ENCODE measurements at regions not wholly inside any gene's neighbourhood (a gene's known extent, or its start where the extent isn't known, plus 50 kb on each side); places are given as distances from the start of the nearest gene placed in this dataset.

DNA sequence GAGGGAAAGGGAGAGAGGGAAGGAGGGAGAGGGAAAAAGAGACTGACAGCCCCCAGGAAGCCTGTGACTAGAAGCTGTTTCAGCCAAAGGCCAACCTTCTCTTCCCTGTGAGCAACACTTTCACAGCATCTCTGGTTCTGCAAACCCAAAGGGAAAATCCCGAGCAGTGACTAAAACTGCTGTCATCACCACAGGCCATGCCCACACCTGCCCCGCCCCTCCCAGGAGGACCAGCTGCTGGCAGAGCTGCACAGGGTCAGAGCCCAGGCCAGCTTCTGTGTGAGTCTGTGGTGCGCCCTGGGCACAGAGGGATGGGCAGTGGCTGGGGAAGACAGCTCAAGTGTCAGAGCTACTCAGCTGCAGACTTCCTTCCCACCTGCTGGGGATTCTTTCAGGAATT is 64.9 kb upstream of the OTOS start:
- ChIA-PET CTCF (interaction anchor here (1.5 kb wide), 1 partner anchor 61 kb away, joined by 4 read pairs; no protein-coding TSS in a partner anchor), POLR2A (no interaction called here)
- Mint-ChIP-seq H3K27me3 (peaks cover 15% of the 10 kb centered on the region), H3K9me3 (peaks cover 2% of the 10 kb centered on the region), H3K4me1 (ENCODE audit: low read depth) (peaks cover 6% of the 10 kb centered on the region), H3K27ac (no peak overlapping the region), H3K36me3 (ENCODE audit: low read depth) (no peaks in the 10 kb centered on the region), H3K4me3 (no peak overlapping the region)
- ATAC-seq (peak; percentile 99), DNase-seq (peak; percentile 83)
- TF ChIP-seq, protein P1, sequence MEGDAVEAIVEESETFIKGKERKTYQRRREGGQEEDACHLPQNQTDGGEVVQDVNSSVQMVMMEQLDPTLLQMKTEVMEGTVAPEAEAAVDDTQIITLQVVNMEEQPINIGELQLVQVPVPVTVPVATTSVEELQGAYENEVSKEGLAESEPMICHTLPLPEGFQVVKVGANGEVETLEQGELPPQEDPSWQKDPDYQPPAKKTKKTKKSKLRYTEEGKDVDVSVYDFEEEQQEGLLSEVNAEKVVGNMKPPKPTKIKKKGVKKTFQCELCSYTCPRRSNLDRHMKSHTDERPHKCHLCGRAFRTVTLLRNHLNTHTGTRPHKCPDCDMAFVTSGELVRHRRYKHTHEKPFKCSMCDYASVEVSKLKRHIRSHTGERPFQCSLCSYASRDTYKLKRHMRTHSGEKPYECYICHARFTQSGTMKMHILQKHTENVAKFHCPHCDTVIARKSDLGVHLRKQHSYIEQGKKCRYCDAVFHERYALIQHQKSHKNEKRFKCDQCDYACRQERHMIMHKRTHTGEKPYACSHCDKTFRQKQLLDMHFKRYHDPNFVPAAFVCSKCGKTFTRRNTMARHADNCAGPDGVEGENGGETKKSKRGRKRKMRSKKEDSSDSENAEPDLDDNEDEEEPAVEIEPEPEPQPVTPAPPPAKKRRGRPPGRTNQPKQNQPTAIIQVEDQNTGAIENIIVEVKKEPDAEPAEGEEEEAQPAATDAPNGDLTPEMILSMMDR (IDR thresholded peaks at IDR 0.05), result no peak
- intact Hi-C loops (cut with micrococcal nuclease), result no loop called here

- peaks cover 6% of the 10 kb centered on the region for H3K4me1 Mint-ChIP-seq (ENCODE audit: low read depth)
- DNase-seq, result no peak
- no peaks in the 10 kb centered on the region for H3K36me3 Mint-ChIP-seq (ENCODE audit: low read depth)
- peaks cover 2% of the 10 kb centered on the region for H3K9me3 Mint-ChIP-seq
- H3K27me3 Mint-ChIP-seq, result peaks cover 15% of the 10 kb centered on the region
- H3K4me3 Mint-ChIP-seq, result no peak overlapping the region
- no peak overlapping the region for H3K27ac Mint-ChIP-seq
- ChIA-PET CTCF (interaction anchor here (1.5 kb wide), 1 partner anchor 62 kb away, joined by 4 read pairs; no protein-coding TSS in a partner anchor), POLR2A (no interaction called here)
- TF ChIP-seq, protein P1 (IDR thresholded peaks at IDR 0.05), result no peak
- ATAC-seq, result no peak
- intact Hi-C loops (cut with micrococcal nuclease), result no loop called here
Observed at GRCh38 chr2:240205772-240206171, 65.3 kb upstream of the OTOS start.

DNA sequence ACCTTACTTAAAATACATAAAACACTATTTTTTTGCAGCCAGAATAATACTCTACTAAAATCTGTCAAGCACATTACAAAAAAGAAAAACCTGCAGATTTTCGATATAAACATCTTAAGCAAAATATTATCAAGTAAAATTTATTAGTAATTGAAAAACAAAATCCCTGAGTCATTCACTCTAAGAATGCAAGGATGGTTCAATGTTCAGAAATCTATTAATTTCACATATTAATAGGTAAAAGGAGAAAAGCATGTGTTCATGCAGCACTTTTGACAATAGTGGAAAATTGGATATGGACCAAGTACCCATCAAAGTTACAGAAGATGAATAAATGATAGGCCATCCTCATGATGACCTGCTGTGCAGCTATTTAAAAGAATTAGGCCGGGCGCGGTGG is 66.2 kb upstream of the OTOS start:
- ChIA-PET POLR2A (interaction anchor here (1.1 kb wide), 1 partner anchor 12 kb away, joined by 3 read pairs; no protein-coding TSS in a partner anchor), CTCF (no interaction called here)
- H3K4me3 Mint-ChIP-seq, result no peak overlapping the region
- DNase-seq, result no peak
- H3K27me3 Mint-ChIP-seq, result peaks cover 9% of the 10 kb centered on the region
- peaks cover 6% of the 10 kb centered on the region for H3K4me1 Mint-ChIP-seq (ENCODE audit: low read depth)
- no peak overlapping the region for H3K27ac Mint-ChIP-seq
- no peak for ATAC-seq
- H3K9me3 Mint-ChIP-seq, result peaks cover 2% of the 10 kb centered on the region
- no peaks in the 10 kb centered on the region for H3K36me3 Mint-ChIP-seq (ENCODE audit: low read depth)
- intact Hi-C loops (cut with micrococcal nuclease), result no loop called here
- TF ChIP-seq, protein P1 (IDR thresholded peaks at IDR 0.05), result no peak

GRCh38 chr2:240207661-240208060 is 67.2 kb upstream of the OTOS start:
- Mint-ChIP-seq H3K4me3 (no peak overlapping the region), H3K36me3 (ENCODE audit: low read depth) (no peaks in the 10 kb centered on the region), H3K27ac (no peak overlapping the region), H3K9me3 (peaks cover 2% of the 10 kb centered on the region), H3K27me3 (peaks cover 9% of the 10 kb centered on the region), H3K4me1 (ENCODE audit: low read depth) (peaks cover 6% of the 10 kb centered on the region)
- ChIA-PET POLR2A (no interaction called here), CTCF (no interaction called here)
- DNase-seq (no peak), ATAC-seq (no peak)
- TF ChIP-seq, protein P1 (IDR thresholded peaks at IDR 0.05), result no peak
- intact Hi-C loops (cut with micrococcal nuclease), result no loop called here

DNA sequence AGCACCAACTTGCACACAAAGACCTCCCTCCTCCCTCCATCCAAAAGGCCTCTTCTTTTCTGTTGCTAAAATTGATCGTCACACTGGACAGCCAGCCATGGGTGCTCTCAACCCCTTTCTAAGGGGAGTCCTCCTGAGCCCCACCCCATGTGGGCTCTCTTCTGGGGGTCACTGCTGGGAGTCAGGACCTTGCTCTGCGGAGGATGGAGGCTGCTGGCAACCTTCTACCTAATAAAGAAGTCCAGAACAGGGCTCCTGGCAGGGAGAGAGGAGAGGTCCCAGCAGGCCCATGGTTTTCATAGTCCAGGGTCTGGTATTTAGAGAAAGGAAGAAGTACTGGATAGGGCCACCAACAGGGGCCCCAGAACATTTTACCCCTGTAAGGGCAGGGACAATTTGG is 67.6 kb upstream of the OTOS start:
- POLR2A ChIA-PET, result no interaction called here
- ATAC-seq (no peak), DNase-seq (no peak)
- intact Hi-C loops (cut with micrococcal nuclease), result no loop called here
- Mint-ChIP-seq H3K27ac (no peak overlapping the region), H3K4me1 (ENCODE audit: low read depth) (peaks cover 6% of the 10 kb centered on the region), H3K9me3 (peaks cover 2% of the 10 kb centered on the region), H3K36me3 (ENCODE audit: low read depth) (no peaks in the 10 kb centered on the region), H3K4me3 (no peak overlapping the region), H3K27me3 (peaks cover 5% of the 10 kb centered on the region)
- TF ChIP-seq, protein P1 (IDR thresholded peaks at IDR 0.05), result no peak
- CTCF ChIA-PET, result no interaction called here

All from activated CD8-positive, alpha-beta T cell treated with anti-CD3 and anti-CD28 coated beads for 36 hours (primary cell).